Erythroblast (primary cell): ENCODE measurements at regions not wholly inside any gene's neighbourhood (a gene's known extent, or its start where the extent isn't known, plus 50 kb on each side); places are given as distances from the start of the nearest gene placed in this dataset.

Experiments
- GATA1 ChIP-seq: IDR thresholded peaks from 2 replicates; pipeline ENCODE4 v1.6.1; 2011; ENCODE audit warnings: low read depth, mild to moderate bottlenecking, control low read depth, low read length, moderate library complexity
- POLR2A ChIP-seq: IDR thresholded peaks from 2 replicates; pipeline ENCODE4 v1.6.1; 2011; ENCODE audit warnings: mild to moderate bottlenecking, low read length

DNA sequence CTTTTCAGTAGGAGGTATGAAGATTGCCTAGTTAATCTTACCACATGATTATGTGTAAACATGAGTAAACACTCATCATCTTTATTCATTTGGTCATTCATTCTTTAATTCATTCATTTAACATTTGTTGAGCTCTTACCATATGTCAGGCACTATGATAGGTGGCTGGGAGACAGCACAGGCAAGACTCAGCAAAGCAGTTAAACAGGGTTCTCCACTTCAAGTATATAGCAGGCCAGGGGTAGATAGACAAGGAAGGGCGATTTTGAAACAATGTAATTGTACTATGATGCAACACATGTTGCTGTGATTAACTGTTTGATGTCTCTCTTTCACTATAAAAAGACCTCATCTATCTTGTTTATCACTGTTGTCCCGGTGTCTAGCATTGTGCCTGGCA is 84.3 kb upstream of the GPR101 start:
- TF ChIP-seq POLR2A = no peak
- TF ChIP-seq GATA1 = no peak
